OCI-LY7 (cell line): ENCODE measurements at regions not wholly inside any gene's neighbourhood (a gene's known extent, or its start where the extent isn't known, plus 50 kb on each side); places are given as distances from the start of the nearest gene placed in this dataset.

ENCODE experiments used
- BruUV-seq: library from RNA; stranded (reverse); fragments of 400-500 nt; replicated peaks from 2 replicates; lab custom pipeline; 2021; lab: Mats Ljungman, UMichigan
- CTCF ChIA-PET: fragments of 300-600 bp; sonication (Branson Sonifier 250); formaldehyde crosslinking; loops from one replicate; lab custom pipeline; 2022; ENCODE audit warnings: antibody characterized with exemption; ENCODE audit not compliant: unreplicated experiment; lab: Charles Lee
- POLR2A ChIA-PET: fragments of 300-600 bp; sonication (Branson Sonifier 250); formaldehyde crosslinking; loops from one replicate; lab custom pipeline; 2022; ENCODE audit warnings: antibody characterized with exemption; lab: Charles Lee
- DNase-seq: peaks from one replicate; pipeline ENCODE4 v3.0.0-alpha.2; 2015; ENCODE audit warnings: low spot score
- H2AFZ ChIP-seq: fragments of 200-600 bp; sonication (generic), shearing (Covaris generic); 2 replicates; pipeline ENCODE4 v1.6.1; 2014; ENCODE audit warnings: mild to moderate bottlenecking, antibody characterized with exemption, low read length, moderate library complexity
- H3K27ac ChIP-seq: fragments of 200-600 bp; sonication (generic); 2 replicates; pipeline ENCODE4 v1.5.1; 2014; ENCODE audit warnings: mixed run types, low read depth, mild to moderate bottlenecking, moderate library complexity, low read length, inconsistent platforms; ENCODE audit not compliant: poor library complexity, severe bottlenecking
- H3K36me3 ChIP-seq: fragments of 200-600 bp; sonication (generic); 2 replicates; pipeline ENCODE4 v1.6.1; 2014; ENCODE audit warnings: mild to moderate bottlenecking, antibody characterized with exemption, low read length, moderate library complexity, mixed read lengths; ENCODE audit not compliant: insufficient read depth
- H3K4me1 ChIP-seq: fragments of 200-600 bp; sonication (generic); 2 replicates; pipeline ENCODE4 v1.5.1; 2014; ENCODE audit warnings: mild to moderate bottlenecking, low read length; ENCODE audit not compliant: insufficient read depth, poor library complexity, severe bottlenecking
- H3K4me2 ChIP-seq: fragments of 200-600 bp; sonication (generic); 2 replicates; pipeline ENCODE4 v1.6.1; 2014; ENCODE audit warnings: mild to moderate bottlenecking, low read length
- H3K4me3 ChIP-seq: fragments of 200-600 bp; sonication (generic); 2 replicates; pipeline ENCODE4 v1.5.1; 2014; ENCODE audit warnings: mild to moderate bottlenecking, low read depth, low read length; ENCODE audit not compliant: poor library complexity, severe bottlenecking
- H3K79me2 ChIP-seq: fragments of 200-600 bp; sonication (generic); 2 replicates; pipeline ENCODE4 v1.6.1; 2016; ENCODE audit warnings: low read depth, mild to moderate bottlenecking, low read length, moderate library complexity, mixed read lengths; ENCODE audit not compliant: insufficient read depth
- H3K9me2 ChIP-seq: fragments of 200-600 bp; sonication (generic); 2 replicates; pipeline ENCODE4 v1.6.1; 2016; ENCODE audit warnings: mild to moderate bottlenecking, low read length, mixed read lengths; ENCODE audit not compliant: insufficient read depth
- H3K9me3 ChIP-seq: fragments of 200-600 bp; sonication (generic); 2 replicates; pipeline ENCODE4 v1.6.1; 2014; ENCODE audit warnings: mild to moderate bottlenecking, mixed run types, low read length, mixed read lengths
- H4K20me1 ChIP-seq: fragments of 200-600 bp; sonication (generic); 2 replicates; pipeline ENCODE4 v1.6.1; 2014; ENCODE audit warnings: mild to moderate bottlenecking, antibody characterized with exemption, low read length, moderate library complexity, mixed read lengths; ENCODE audit not compliant: insufficient read depth
- CTCF ChIP-seq: fragments of 200-600 bp; sonication (generic); conservative IDR thresholded peaks from 2 replicates; pipeline ENCODE4 v1.5.1; 2014; ENCODE audit warnings: mild to moderate bottlenecking, antibody characterized with exemption, low read length, moderate library complexity, mixed read lengths
- EZH2phosphoT487 ChIP-seq: fragments of 200-600 bp; sonication (generic); IDR thresholded peaks from 2 replicates; pipeline ENCODE4 v1.6.1; 2018; ENCODE audit warnings: low read depth, borderline replicate concordance, mild to moderate bottlenecking, mixed run types, antibody characterized with exemption, low read length, moderate library complexity, mixed read lengths
- intact Hi-C: fragments of 100-400 bp; cut with micrococcal nuclease; formaldehyde crosslinking; loops from one replicate; pipeline ENCODE4 v1.10.0; 2022; ENCODE audit not compliant: unreplicated experiment

- no peak overlapping the region for H2AFZ ChIP-seq
- ChIA-PET POLR2A (no interaction called here), CTCF (no interaction called here)
- H3K79me2 ChIP-seq, result no peaks in the 10 kb centered on the region
- no peaks in the 10 kb centered on the region for H4K20me1 ChIP-seq
- no peaks in the 10 kb centered on the region for H3K36me3 ChIP-seq
- H3K9me3 ChIP-seq, result no peaks in the 10 kb centered on the region
- no peak for DNase-seq
- no TSS peak for BruUV-seq
- H3K27ac ChIP-seq, result no peak overlapping the region
- no peak overlapping the region for H3K4me2 ChIP-seq
- H3K4me1 ChIP-seq, result no peaks in the 10 kb centered on the region
- TF ChIP-seq EZH2phosphoT487 (no peak), CTCF (no peak)
- intact Hi-C loops, result no loop called here
- H3K4me3 ChIP-seq, result no peak overlapping the region
- H3K9me2 ChIP-seq, result no peaks in the 10 kb centered on the region
Measured at GRCh38 chrX:99938464-99938863, 471.6 kb downstream of the PCDH19 start.

- TF ChIP-seq EZH2phosphoT487 (no peak), CTCF (no peak)
- Histone ChIP-seq H3K79me2 (no peaks in the 10 kb centered on the region), H3K4me1 (no peaks in the 10 kb centered on the region), H3K9me2 (no peaks in the 10 kb centered on the region), H3K4me3 (no peak overlapping the region), H3K4me2 (no peak overlapping the region), H3K27ac (no peak overlapping the region), H3K36me3 (no peaks in the 10 kb centered on the region), H4K20me1 (no peaks in the 10 kb centered on the region), H2AFZ (no peak overlapping the region), H3K9me3 (no peaks in the 10 kb centered on the region)
- CTCF ChIA-PET, result no interaction called here
- no TSS peak for BruUV-seq
- POLR2A ChIA-PET, result no interaction called here
- no peak for DNase-seq
- intact Hi-C loops, result no loop called here
Measured at GRCh38 chrX:99933865-99934264, 476.2 kb downstream of the PCDH19 start.

GRCh38 chrX:99914635-99915034, 495.4 kb downstream of the PCDH19 start:
- BruUV-seq, result no TSS peak
- Histone ChIP-seq H3K9me2 (no peaks in the 10 kb centered on the region), H3K79me2 (no peaks in the 10 kb centered on the region), H3K4me3 (no peak overlapping the region), H4K20me1 (no peaks in the 10 kb centered on the region), H3K27ac (no peak overlapping the region), H2AFZ (no peak overlapping the region), H3K4me2 (no peak overlapping the region), H3K36me3 (no peaks in the 10 kb centered on the region), H3K9me3 (no peaks in the 10 kb centered on the region), H3K4me1 (no peaks in the 10 kb centered on the region)
- DNase-seq, result no peak
- ChIA-PET POLR2A (no interaction called here), CTCF (no interaction called here)
- intact Hi-C loops, result no loop called here
- TF ChIP-seq EZH2phosphoT487, result no peak
- TF ChIP-seq CTCF, result no peak
